Astrocyte of the cerebellum (primary cell): ENCODE measurements at regions not wholly inside any gene's neighbourhood (a gene's known extent, or its start where the extent isn't known, plus 50 kb on each side); places are given as distances from the start of the nearest gene placed in this dataset.

ENCODE experiments used
- DNase-seq: peaks from one replicate; pipeline ENCODE4 v3.0.0-alpha.2; 2011; ENCODE audit warnings: low read depth
- H3K4me3 ChIP-seq: 2 replicates; pipeline ENCODE4 v1.5.1; 2011; ENCODE audit warnings: mild to moderate bottlenecking, low read depth, low read length, moderate library complexity
- in situ Hi-C: cut with HindIII; loops from 2 replicates; pipeline ENCODE4 v1.10.0; 2017; ENCODE audit warnings: low sequenced_read_pairs
- TF ChIP-seq, protein P1 (sequence below): IDR thresholded peaks from 2 replicates; pipeline ENCODE4 v1.5.1; 2012; ENCODE audit warnings: low read length, low read depth, moderate library complexity, mild to moderate bottlenecking; ENCODE audit errors: missing control alignments

DNA sequence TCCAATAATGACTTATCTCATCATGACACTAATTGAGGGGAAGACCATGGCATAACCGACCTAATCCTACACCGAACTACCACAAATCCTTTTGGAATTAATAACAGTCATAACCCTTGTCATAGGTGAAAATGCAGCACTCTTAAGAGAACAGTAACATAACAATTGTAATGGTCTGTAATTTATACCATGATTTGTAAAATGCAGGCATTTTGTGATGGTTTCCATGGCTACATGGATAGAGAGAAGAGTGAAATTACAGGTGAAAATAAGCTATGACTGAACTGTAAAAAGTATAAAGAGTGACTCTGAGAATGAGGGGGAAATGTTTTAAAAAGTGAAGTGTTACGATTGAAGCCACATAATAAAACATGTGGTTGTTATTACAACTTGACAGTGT, 494.1 kb upstream of the SLC39A10 start:
- in situ Hi-C loops = no loop called here

DNA sequence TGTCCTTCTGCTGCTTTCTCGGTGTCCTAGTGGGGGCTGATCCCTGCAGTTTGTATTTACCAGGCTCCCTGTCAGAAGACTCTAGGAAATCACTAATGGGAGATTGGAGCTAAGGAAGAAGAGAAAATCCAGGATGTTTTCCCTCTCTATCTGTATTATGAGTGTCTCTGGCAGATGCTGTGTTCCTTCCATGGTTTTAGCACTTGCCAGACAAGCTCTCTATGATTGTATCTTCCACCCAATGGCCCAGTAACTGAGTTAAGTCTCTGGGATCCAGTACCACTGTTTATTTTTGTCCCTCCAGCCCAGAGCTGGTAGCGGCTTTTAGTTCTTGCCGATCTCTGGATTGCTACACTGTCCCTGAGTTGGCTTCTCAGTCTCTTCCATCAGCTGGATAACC, 494.8 kb upstream of the SLC39A10 start:
- TF ChIP-seq, protein P1, sequence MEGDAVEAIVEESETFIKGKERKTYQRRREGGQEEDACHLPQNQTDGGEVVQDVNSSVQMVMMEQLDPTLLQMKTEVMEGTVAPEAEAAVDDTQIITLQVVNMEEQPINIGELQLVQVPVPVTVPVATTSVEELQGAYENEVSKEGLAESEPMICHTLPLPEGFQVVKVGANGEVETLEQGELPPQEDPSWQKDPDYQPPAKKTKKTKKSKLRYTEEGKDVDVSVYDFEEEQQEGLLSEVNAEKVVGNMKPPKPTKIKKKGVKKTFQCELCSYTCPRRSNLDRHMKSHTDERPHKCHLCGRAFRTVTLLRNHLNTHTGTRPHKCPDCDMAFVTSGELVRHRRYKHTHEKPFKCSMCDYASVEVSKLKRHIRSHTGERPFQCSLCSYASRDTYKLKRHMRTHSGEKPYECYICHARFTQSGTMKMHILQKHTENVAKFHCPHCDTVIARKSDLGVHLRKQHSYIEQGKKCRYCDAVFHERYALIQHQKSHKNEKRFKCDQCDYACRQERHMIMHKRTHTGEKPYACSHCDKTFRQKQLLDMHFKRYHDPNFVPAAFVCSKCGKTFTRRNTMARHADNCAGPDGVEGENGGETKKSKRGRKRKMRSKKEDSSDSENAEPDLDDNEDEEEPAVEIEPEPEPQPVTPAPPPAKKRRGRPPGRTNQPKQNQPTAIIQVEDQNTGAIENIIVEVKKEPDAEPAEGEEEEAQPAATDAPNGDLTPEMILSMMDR = no peak
- in situ Hi-C loops = no loop called here
- no peak for DNase-seq
- no peak overlapping the region for H3K4me3 ChIP-seq

More for the DNA sequence above, 494.1 kb upstream of the SLC39A10 start:
- DNase-seq = no peak
- H3K4me3 ChIP-seq = no peak overlapping the region
- TF ChIP-seq, protein P1 = no peak

DNA sequence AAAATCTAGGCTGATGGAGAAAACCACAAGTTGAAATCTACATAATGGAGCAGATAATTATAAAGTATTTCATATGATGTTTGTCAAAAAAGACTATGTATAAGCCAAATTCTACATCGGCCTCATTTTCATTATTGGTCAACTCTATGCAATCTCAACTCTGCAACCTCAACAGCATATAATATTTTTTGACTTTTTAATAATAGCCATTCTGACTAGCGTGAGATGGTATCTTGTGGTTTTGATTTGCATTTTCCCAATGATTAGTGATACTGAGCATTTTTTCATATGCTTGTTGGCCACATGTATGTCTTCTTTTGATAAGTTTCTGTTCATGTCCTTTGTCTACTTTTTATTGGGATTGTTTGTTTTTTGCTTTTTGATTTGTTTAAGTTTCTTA, 496.1 kb upstream of the SLC39A10 start:
- DNase-seq = no peak
- H3K4me3 ChIP-seq = no peak overlapping the region
- in situ Hi-C loops = no loop called here
- TF ChIP-seq, protein P1 = no peak

DNA sequence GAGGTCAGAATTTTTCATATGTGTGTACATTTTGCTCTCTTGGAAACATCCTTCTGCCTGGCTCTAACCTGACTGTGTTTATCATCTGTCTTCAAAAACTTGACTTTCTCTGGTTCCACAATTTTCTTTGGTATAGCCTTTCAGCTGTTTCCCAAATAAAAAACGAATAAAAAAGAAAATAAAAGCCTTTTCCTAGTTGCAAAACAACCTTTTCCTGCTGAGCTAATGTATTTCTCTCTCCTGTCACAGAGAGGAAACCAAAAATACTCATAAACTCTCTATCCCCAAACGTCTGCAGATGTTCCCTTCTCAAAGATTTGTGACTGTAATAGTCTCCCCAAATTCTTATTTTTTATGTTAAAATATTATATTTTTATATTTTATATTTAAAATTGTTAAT, 505.3 kb upstream of the SLC39A10 start:
- in situ Hi-C loops = no loop called here
- TF ChIP-seq, protein P1 = no peak
- no peak for DNase-seq
- H3K4me3 ChIP-seq = no peak overlapping the region

DNA sequence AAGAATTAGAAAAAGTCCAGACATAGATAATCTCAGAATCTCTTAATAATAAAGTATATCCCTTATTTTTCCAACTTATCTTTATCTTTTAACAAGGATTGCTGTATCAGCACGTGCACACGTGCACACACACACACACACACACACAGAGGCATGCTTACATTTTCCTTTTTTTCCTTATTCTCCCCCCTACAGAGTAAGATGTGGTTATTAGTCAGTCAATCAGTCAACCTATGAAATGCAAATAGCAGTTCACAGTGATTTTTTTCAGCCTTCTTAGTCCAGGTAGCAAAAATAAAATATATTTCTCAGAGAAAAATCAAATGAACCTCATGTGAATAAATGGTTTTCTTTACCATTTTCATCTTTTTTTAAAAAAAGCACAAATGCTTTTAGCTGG, 506.2 kb upstream of the SLC39A10 start:
- H3K4me3 ChIP-seq = no peak overlapping the region
- no peak for DNase-seq
- in situ Hi-C loops = no loop called here
- TF ChIP-seq, protein P1 = no peak

DNA sequence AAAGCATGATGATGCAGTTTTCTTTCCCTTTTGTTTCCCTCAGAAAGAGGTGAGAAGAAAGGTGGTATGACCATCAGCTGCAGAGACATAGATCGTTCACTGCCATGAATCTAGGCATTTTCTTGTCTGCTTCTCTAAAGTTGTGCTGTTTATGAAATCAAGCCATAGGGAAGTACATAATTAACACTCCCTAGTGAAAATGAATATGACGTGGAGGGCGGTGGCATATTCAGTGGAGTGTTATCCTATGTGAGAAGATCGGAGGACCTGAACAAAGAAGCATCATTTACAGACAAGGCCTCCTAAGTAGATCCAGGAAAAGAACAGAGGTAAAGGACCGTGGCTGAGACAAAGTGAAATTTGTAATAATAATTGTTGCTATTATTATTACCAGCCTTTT, 509.0 kb upstream of the SLC39A10 start:
- TF ChIP-seq, protein P1 = no peak
- in situ Hi-C loops = no loop called here
- DNase-seq = no peak
- no peak overlapping the region for H3K4me3 ChIP-seq
